H54 (cell line): ENCODE measurements at regions not wholly inside any gene's neighbourhood (a gene's known extent, or its start where the extent isn't known, plus 50 kb on each side); places are given as distances from the start of the nearest gene placed in this dataset.

Source experiments
- DNase-seq: peaks from one replicate; pipeline ENCODE4 v3.0.0; 2011; ENCODE audit warnings: low spot score, mixed read lengths; ENCODE audit not compliant: insufficient read length
- FAIRE-seq: peaks from 3 replicates; lab custom pipeline; 2011; peaks lifted over from hg19 to GRCh38; lab: Jason Lieb, UNC
- POLR2A ChIP-seq: IDR thresholded peaks from 2 replicates; pipeline ENCODE4 v1.6.1; 2011; ENCODE audit warnings: low read depth, mild to moderate bottlenecking, low read length

DNA sequence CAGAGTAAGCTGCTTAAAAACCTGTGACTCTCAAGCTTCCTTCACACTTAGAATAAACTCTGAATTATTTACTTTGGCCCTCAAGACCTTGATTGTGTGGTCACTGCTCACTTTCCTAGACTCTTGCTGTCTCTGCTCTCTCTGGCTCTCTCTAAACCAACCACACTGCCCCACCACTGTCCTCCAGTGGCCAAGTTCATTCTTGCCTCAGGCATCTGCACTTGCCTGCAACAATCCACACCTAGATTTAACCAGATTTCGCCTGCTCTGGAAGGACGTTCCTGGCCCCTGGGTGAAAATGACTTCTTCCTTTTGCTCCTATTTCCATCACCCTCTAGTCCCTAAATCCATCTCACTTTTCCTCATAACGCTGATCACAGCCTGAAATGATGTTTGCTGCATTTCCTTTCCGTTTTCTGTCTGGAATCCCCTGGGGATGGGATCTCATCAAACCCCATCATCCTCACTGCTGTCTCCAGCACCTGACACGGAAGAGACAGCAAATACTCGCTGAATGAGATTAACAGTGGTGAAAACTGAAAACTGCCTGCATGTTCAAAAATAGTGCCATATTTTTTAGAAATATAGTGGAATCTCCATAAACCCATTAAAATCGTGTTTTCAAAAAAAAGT lies 232.6 kb downstream of the UQCRFS1 start:
- peak; percentile 25 for DNase-seq
- TF ChIP-seq POLR2A = no peak
- FAIRE-seq = no peak

DNA sequence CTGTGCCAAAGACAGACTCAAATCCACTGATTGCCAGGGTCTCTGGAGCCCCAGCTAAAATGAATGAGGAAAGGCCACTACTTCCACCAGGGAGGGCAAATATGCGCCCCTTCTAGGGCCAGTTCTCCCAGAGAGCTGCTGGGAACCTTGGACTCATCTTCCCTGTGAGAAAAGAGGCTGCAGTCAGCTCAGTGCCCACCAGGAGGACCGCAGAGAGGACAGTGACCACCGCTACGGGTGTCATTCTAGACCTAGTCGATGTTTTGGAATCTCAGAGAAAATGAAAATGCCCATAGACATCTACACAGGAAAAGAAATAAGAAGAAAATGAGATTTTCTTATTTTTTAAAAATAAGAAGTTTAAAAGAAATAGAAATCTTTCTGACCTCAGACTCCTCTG lies 235.1 kb downstream of the UQCRFS1 start:
- FAIRE-seq = no peak
- DNase-seq = no peak
- TF ChIP-seq POLR2A = no peak

DNA sequence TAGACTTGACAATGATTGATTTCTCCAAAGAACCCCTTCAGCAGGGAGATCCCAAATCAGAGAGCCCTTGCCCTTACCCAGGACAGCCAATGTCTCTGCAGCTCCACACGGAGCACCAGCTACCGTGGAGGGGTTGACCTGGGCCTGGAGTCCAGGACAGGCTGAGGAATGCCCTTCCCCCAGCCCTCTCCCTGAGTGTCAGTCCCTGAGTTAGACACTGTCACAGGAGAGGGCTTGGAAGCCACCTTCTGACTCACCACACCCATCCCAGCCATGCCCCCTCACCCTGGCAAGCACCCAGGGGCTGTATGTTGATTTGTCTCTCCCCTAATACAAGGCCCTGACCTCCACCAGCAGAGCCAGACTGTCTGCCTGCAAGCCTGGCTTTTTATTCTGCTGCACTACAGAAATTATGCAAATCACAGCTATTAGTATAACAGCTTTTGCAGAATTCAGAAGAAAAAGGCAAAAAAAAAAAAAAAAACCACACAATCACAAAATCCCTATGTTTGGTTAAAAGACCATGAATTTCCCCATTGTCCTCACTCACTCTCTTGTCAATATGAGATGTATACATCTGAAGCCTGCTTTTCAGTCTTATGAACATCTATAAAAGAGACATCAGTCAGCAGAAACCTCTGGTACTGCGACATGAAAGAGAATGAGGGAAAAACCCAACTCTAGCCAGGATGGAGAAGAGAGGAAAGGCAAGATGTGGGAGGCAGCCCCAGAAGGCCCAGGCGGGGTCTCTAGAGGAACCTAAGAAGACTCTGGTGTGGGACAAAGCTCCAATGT lies 240.7 kb downstream of the UQCRFS1 start:
- TF ChIP-seq POLR2A = no peak
- FAIRE-seq = no peak
- DNase-seq = no peak

DNA sequence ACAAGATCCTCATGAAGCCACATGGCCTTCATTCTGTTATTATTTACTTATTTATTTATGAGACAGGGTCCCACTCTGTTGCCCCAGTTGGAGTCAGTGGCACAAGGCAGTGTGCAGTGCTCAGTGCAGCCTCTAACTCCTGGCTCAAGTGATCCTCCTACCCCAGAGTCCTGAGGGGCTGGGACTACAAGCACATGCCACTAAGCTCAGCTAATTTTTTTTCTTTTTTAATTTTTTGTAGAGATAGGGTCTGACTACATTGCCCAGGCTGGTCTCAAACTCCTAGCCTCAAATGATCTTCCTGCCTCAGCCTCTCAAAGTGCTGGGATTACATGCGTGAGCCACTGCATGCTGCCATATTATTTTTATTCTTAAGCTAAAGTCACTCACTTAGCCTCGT lies 241.4 kb downstream of the UQCRFS1 start:
- no peak for FAIRE-seq

DNA sequence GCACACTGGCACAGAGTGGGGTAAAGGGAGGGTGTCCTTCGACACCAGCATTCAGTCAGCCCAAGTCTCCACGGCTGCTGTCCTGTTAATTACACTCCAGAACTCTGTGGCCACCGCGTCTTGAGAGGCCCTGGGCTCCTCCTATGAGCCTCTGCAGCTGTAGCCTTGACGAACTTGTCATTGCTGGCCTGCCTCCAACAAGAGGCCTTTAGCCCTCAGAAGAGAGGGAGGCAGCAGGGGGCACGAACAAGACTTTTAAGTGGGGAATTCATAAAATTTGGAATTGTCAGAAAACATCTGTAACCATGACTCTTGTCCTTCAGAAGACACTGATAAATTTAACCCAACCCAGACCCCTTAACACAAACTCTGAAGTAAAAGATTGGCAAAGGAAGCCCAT lies 241.9 kb downstream of the UQCRFS1 start:
- no peak for FAIRE-seq
- DNase-seq = no peak
- no peak for TF ChIP-seq POLR2A

More for the DNA sequence above, 241.4 kb downstream of the UQCRFS1 start:
- no peak for DNase-seq
- no peak for TF ChIP-seq POLR2A

DNA sequence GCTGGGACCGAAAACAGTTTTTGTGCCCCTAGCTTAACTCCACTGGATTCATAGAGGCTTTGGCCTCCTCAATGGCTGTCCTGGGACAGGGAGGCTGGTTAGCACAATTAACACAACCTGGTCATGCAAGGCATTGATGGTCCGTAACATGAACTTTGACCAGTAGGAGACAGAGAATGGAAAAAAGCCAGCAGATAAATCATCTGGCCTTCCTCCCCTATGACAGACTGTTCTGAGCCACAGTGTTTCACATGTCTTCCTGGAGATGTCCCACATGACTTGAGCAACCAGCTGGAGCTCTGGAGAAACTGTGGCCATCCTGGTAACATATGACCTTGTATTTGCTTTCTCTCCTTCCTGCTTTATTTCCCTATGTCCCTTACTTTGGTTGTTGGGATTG lies 244.2 kb downstream of the UQCRFS1 start:
- no peak for TF ChIP-seq POLR2A
- FAIRE-seq (no peak), DNase-seq (no peak)

DNA sequence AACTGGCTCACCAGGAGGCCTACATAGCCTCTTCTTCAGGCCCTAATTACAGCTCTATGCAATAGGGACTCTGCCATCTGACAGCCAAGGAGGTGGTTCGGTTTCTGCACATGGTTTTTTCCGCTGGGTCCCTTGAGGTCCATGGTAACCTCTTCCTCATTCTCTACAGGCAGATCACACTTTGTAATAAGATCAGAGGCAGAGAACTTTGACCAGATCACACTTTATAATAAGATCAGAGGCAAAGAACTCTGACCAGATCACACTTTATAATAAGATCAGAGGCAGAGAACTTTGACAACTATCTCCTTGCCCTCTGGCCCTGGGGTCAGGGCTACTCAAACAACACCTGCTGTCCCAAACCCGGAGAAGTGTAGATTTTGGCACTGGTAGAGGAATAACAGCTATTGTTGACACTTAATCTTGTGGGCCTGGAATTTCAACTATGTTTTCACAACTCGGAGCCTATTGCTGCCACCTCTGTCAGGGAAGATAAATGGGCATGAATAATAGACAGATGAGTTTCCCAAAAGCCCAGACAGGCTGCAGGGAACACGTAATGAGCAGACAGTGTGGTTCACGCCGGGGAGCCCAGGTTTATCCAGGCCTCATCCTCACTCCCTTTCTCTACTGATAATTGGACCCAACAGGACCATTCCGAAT lies 246.1 kb downstream of the UQCRFS1 start:
- DNase-seq (no peak), FAIRE-seq (no peak)
- TF ChIP-seq POLR2A = no peak

DNA sequence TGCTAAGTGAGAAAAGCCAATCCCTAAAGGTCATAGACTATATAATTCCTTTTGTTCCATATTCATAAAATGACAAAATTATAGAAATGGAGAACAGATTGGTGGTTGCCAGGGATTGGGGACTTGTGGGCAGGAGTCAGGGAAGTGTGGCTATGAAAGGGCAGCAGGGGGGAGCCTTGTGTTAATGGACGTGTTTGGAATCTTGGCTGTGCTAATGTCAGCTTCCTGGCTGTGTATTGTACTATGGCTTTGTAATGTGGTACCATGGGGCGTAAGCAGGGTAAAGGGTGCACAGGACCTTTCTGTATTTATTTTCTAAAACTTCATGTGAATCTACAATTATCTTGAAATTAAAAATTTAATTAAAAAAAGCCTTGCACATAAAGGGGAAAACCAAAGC lies 248.5 kb downstream of the UQCRFS1 start:
- no peak for FAIRE-seq
- TF ChIP-seq POLR2A = no peak
- DNase-seq = no peak

DNA sequence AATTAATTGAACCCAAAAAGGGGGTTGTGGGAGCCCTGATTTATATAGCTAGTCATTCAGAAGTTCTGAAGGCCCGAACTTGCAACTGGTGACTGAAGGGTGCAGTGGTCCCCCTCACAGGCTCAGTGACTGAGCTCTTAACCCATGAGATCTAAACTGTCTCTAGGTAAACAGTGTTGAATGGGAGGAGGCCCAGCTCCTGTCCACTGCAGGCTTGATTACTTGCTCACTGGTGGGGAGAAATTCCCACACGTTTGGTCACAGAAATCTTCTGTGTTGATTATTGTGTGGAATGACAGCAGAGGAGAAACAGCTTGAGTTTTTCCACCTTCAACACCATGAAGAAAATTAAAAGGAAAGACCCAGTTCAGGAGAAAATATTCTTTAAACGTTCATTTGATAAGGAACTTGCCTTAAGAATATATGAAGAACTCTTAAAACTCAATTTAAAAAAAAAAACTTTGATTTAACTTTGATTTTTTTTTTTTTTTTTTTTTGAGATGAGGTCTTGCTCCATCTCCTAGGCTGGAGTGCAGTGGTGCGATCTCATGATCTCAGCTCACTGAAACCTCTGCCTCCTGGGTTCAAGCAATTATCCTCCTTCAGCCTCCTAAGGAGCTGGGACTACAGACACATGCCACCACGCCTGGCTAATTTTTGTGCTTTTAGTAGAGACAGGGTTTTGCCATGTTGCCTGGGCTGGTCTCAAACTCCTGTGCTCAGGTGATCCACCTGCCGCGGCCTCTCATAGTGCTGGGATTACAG lies 249.3 kb downstream of the UQCRFS1 start:
- FAIRE-seq (no peak), DNase-seq (no peak)
- TF ChIP-seq POLR2A = no peak

DNA sequence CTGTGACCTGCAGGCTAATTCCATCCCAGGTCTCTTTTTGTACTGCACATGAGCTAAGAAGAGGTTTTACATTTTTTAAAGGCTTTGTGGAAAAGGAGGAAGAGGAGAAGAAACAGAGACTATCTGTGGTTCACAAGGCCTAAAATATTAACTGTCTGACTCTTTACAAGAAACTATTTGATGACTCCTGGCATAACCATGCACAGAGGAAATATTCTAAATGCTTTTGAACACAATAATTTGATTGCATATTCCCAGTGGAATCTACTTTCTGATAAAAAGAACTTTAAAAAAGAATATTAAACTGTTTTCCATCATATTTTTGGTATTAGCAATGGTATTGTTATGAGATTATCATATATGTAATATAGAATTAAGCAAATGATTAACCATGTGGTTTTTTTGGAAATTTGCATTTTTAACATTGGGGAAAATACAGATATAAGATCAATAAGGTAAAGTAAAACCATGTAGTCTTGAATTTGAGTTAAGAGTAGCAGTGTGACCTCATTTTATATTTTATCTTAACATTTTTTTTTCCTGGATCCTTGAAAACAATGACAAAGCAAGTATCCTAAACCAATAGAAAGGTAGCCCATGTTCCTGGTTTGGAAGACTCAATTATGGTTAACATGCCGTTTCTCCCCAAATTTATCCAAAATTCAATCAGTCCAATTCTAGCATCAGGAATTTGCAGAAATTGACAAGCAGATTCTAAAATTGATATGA lies 251.0 kb downstream of the UQCRFS1 start:
- no peak for TF ChIP-seq POLR2A
- FAIRE-seq = no peak
- DNase-seq = no peak

DNA sequence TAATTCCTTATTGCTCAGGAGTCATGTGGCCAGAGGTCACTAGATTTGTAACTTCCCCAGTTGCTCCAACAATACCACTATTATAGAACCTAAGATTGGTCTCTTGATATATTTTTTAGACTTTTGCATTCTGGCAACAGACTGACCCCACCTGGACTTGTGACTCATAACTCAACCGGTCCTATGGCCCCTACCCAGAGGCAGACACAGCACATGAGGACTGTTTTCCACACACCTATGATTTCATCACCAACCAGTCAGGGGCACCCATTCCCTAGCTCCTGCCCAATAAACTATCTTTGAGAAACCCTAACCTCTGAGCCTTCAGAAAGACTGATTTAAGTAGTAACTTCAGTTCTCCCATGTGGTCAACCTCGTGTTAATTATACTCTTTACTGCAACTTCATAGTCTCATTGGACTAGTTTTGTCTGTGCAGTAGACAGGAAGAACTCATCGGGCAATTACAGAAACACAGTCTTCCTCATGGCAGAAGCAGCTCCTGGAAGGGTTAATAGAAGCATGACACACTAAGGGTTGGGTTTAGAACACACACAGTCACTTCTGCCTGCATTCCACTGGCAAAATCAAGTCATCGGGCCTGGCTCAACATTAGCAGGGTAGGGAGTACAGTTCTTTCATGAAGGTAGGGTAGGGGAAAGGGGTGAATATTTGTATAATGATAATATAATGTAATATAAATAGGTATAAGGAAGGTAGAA lies 251.8 kb downstream of the UQCRFS1 start:
- no peak for TF ChIP-seq POLR2A
- FAIRE-seq (peak; percentile 73), DNase-seq (peak; percentile 40)

DNA sequence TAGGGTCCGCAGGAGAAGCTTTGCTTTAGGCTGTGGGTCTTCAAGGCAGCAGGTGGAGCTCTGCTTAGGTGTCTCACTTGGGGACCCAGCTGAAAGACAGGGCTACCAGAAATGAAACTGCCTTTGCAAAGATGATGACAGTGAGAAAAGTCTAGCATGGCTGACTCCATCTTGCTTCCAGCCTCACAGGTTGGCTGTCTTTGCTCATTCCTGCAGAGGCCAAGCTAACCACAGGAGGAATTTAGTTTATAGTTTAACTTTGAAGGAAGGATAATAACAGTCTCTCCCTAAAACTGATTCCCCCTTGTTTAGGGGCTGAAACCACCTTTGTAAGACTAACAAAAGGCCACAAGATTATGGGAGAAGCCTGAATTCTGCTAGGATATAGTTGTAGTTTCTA lies 252.4 kb downstream of the UQCRFS1 start:
- FAIRE-seq = no peak
- no peak for DNase-seq

DNA sequence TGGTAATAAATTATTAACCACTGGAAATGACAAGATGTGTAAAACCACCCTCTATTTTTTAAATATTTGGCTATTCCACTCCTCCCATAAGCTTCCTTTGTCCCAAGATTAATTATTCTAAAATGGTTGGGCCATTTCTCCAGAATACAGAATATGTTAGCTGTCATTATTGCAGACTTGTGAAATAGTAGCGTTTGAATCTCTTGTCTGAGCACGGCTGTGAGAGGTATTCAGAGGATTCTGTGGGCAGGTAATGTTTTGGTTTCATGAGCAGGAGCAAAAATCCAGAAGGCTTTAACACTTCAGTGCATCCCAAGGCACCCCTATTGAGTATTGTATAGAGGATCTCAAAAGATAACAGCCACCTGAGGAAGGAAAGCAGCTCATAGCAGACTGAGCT lies 256.0 kb downstream of the UQCRFS1 start:
- FAIRE-seq (no peak), DNase-seq (no peak)
- no peak for TF ChIP-seq POLR2A

More for the DNA sequence above, 252.4 kb downstream of the UQCRFS1 start:
- TF ChIP-seq POLR2A = no peak
